Chondrocyte (in vitro differentiated cells): ENCODE measurements at regions not wholly inside any gene's neighbourhood (a gene's known extent, or its start where the extent isn't known, plus 50 kb on each side); places are given as distances from the start of the nearest gene placed in this dataset. TPM values are rescaled to one million over a fixed set of nuclear protein-coding genes. Genes with fewer than 3 reads are reported as not detected.
"Not testable (repeated sequence)": the region's sequence is repeated elsewhere in the genome, so short reads cannot be mapped to it uniquely, and the experiment has no call there.

Experiments used
- DNase-seq: peaks from one replicate; pipeline ENCODE4 v3.0.0; 2021; ENCODE audit warnings: mixed read lengths, low spot score
- H3K27ac Mint-ChIP-seq: one replicate; pipeline ENCODE4 v1.8.0; 2021; ENCODE audit warnings: mild to moderate bottlenecking, moderate library complexity, mixed read lengths; ENCODE audit not compliant: unreplicated experiment
- H3K27me3 Mint-ChIP-seq: 2 replicates; pipeline ENCODE4 v1.8.0; 2021; ENCODE audit warnings: low read depth, mixed read lengths
- H3K36me3 Mint-ChIP-seq: 2 replicates; pipeline ENCODE4 v1.8.0; 2021; ENCODE audit warnings: low read depth, mixed read lengths
- H3K4me1 Mint-ChIP-seq: 2 replicates; pipeline ENCODE4 v1.8.0; 2021; ENCODE audit warnings: low read depth, mild to moderate bottlenecking, mixed read lengths
- H3K4me3 Mint-ChIP-seq: one replicate; pipeline ENCODE4 v1.8.0; 2021; ENCODE audit warnings: mild to moderate bottlenecking, moderate library complexity, mixed read lengths; ENCODE audit not compliant: unreplicated experiment
- H3K9me3 Mint-ChIP-seq: 2 replicates; pipeline ENCODE4 v1.8.0; 2021; ENCODE audit warnings: low read depth, mixed read lengths
- microRNA-seq: library from miRNA; unstranded; fragments of <30 nt; microRNA quantifications from one replicate; pipeline ENCODE4 v1.2.0, GENCODE V29; 2020; ENCODE audit warnings: borderline number of aligned reads
- TF ChIP-seq, protein P1 (sequence below): fragments of 200-600 bp; sonication (generic); IDR thresholded peaks from 2 replicates; pipeline ENCODE4 v1.5.0; 2021; ENCODE audit warnings: antibody characterized with exemption, mild to moderate bottlenecking, moderate library complexity

DNA sequence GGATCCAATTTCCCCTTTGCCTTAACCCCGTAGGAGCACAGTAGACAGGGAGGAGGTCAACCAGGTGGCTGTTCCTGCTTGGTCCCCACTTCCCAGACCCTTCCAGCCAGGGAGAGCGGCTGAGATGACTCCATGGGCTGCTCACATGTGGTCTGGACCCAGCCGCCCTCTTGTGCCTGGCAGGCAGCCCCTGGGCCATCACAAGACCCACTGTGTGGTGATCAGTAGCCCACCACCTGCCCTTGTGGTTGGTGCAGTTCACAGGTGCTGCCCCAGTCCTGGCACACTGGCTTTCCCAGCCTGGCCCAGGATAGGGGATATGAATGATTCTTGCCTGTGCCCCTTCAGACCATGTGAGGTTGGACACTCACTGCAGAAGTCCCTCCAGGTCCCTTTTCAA is 1556.7 kb downstream of the FOXD4L5 start:
- Mint-ChIP-seq H3K36me3 (no peaks in the 10 kb centered on the region), H3K27me3 (no peaks in the 10 kb centered on the region), H3K9me3 (peaks cover 6% of the 10 kb centered on the region), H3K27ac (no peak overlapping the region), H3K4me1 (no peaks in the 10 kb centered on the region), H3K4me3 (no peak overlapping the region)
- TF ChIP-seq, protein P1, sequence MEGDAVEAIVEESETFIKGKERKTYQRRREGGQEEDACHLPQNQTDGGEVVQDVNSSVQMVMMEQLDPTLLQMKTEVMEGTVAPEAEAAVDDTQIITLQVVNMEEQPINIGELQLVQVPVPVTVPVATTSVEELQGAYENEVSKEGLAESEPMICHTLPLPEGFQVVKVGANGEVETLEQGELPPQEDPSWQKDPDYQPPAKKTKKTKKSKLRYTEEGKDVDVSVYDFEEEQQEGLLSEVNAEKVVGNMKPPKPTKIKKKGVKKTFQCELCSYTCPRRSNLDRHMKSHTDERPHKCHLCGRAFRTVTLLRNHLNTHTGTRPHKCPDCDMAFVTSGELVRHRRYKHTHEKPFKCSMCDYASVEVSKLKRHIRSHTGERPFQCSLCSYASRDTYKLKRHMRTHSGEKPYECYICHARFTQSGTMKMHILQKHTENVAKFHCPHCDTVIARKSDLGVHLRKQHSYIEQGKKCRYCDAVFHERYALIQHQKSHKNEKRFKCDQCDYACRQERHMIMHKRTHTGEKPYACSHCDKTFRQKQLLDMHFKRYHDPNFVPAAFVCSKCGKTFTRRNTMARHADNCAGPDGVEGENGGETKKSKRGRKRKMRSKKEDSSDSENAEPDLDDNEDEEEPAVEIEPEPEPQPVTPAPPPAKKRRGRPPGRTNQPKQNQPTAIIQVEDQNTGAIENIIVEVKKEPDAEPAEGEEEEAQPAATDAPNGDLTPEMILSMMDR: no peak
- no peak for DNase-seq

DNA sequence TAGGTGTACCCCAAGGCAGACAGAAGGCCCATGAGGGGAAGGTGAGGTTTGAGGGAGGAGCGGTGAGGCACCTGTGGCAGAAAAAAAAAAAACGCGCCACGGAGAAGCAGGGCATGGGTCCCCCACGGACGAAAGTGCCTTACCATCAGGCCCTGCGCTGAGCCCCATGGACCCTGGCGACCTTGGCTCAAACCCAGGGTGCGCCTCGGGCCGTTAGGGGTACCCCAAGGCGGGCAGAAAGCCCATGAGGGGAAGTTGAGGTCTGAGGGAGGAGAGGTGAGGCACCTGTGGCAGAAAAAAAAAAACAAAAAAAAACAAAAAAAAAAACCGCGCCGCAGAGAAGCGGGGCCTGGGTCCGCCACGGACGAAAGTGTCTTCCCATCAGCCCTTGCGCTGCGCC is 1576.7 kb downstream of the FOXD4L5 start:
- H3K4me3 Mint-ChIP-seq, H3K27me3 Mint-ChIP-seq, H3K27ac Mint-ChIP-seq, H3K36me3 Mint-ChIP-seq, H3K4me1 Mint-ChIP-seq, H3K9me3 Mint-ChIP-seq, DNase-seq: not testable (repeated sequence)

DNA sequence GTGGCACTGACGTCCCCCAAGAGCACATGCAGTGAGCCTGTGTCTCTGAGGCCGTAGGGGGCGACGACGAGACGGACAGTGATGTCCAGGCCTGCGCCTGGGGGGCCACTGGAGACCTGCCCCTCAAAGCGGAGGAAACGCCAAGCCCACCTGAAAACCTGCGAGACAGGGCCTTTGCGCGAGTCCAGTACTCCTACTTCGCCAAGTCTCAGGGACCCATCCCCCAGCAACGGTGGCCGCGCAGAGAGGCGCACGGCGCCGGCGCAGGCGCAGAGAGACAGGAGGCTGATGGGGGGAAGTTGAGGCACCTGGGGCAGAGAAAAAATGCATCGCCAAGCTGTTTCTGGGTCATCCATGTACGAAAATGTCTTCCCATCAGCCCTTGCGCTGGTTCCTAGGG is 1580.6 kb downstream of the FOXD4L5 start:
- not testable (repeated sequence) for DNase-seq, H3K4me3 Mint-ChIP-seq, H3K4me1 Mint-ChIP-seq, H3K36me3 Mint-ChIP-seq, H3K27me3 Mint-ChIP-seq, H3K9me3 Mint-ChIP-seq, H3K27ac Mint-ChIP-seq

DNA sequence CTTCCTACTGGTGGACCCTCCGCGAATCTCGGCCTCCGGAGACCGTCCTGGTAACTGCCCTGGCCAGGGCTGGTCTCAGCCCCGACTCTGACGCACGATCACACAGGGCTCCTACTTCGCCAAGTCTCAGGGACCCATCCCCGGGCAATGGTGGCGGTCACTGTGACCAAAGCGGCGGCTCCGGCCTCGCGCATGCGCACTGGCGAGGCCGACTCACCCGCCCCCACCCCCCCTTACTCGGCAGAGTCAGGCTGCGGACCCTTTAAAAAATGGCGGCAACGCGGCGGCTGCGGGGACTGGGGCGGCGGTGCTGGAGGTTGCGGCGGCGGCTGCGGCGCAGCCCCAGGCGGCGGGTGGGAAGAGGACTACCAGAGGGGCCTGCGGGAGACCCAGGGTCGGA is 1581.3 kb downstream of the FOXD4L5 start:
- H3K36me3 Mint-ChIP-seq, H3K27ac Mint-ChIP-seq, H3K4me3 Mint-ChIP-seq, H3K4me1 Mint-ChIP-seq, H3K27me3 Mint-ChIP-seq, DNase-seq, H3K9me3 Mint-ChIP-seq: not testable (repeated sequence)

DNA sequence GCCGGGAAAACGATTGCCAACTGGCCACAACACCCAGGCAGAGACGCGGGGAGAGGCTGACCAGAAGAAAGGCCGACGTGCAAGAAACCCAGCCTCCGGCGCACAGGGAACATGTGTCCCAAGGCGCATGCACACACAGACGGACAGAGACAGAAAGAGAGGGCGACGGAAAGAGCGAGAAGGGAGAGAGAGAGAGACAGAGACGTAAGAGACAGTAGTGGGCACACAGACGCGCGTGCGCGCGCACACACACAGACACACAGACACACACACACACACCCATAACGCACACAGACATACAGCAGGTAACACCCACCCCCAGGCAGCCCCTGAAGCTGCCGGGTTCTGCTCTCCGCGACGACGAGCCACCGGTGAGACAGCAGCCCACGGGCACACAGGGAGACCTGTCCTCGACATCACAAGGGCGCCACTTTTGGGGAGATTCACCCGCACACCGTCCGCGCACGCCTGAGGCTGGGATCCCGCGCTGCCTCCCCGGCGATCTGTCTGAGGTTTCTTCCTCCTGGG is 1581.8 kb downstream of the FOXD4L5 start:
- H3K27me3 Mint-ChIP-seq, H3K9me3 Mint-ChIP-seq, H3K27ac Mint-ChIP-seq, DNase-seq, H3K36me3 Mint-ChIP-seq, H3K4me1 Mint-ChIP-seq, H3K4me3 Mint-ChIP-seq: not testable (repeated sequence)

Small RNAs in the stretch of these regions (microRNA-seq; reads per million reads assigned to microRNA genes)
- not detected for gene MIR4477B
